GM20431 (cell line): ENCODE measurements at regions not wholly inside any gene's neighbourhood (a gene's known extent, or its start where the extent isn't known, plus 50 kb on each side); places are given as distances from the start of the nearest gene placed in this dataset.

Experiments used
- in situ Hi-C: fragments of 300-500 bp; cut with MseI, MboI; formaldehyde crosslinking; loops from one replicate; pipeline ENCODE4 v1.15.0; 2020; ENCODE audit warnings: low sequenced_read_pairs; ENCODE audit not compliant: unreplicated experiment

GRCh38 chr19:28021259-28022185, 1191.4 kb downstream of the UQCRFS1 start:
- in situ Hi-C loops: no loop called here

- in situ Hi-C loops: no loop called here
These were observed 1192.2 kb downstream of the UQCRFS1 start for GRCh38 chr19:28020619-28021258.

- in situ Hi-C loops: no loop called here
These were observed 1193.0 kb downstream of the UQCRFS1 start for GRCh38 chr19:28019901-28020300.

- in situ Hi-C loops: no loop called here
These were observed 1193.6 kb downstream of the UQCRFS1 start for GRCh38 chr19:28019371-28019770.

GRCh38 chr19:28018499-28018898, 1194.5 kb downstream of the UQCRFS1 start:
- in situ Hi-C loops: no loop called here

GRCh38 chr19:28014615-28015405, 1198.1 kb downstream of the UQCRFS1 start:
- in situ Hi-C loops: no loop called here

GRCh38 chr19:28012361-28012760, 1200.6 kb downstream of the UQCRFS1 start:
- in situ Hi-C loops: no loop called here

GRCh38 chr19:28010656-28011055, 1202.3 kb downstream of the UQCRFS1 start:
- in situ Hi-C loops: no loop called here

- in situ Hi-C loops: no loop called here
These were observed 1203.3 kb downstream of the UQCRFS1 start for GRCh38 chr19:28009696-28010095.

- in situ Hi-C loops: no loop called here
These were observed 1204.3 kb downstream of the UQCRFS1 start for GRCh38 chr19:28008695-28009094.

GRCh38 chr19:28003543-28003942, 1209.4 kb downstream of the UQCRFS1 start:
- in situ Hi-C loops: no loop called here

GRCh38 chr19:27997069-27997468, 1215.9 kb downstream of the UQCRFS1 start:
- in situ Hi-C loops: loop anchor here (25.0 kb wide), 1 partner anchor 715 kb away; no protein-coding TSS in a partner anchor

GRCh38 chr19:27993619-27994570, 1219.1 kb downstream of the UQCRFS1 start:
- in situ Hi-C loops: loop anchor here (25.0 kb wide), 1 partner anchor 718 kb away; no protein-coding TSS in a partner anchor

GRCh38 chr19:27986299-27986698, 1226.7 kb downstream of the UQCRFS1 start:
- in situ Hi-C loops: loop anchor here (25.0 kb wide), 1 partner anchor 726 kb away; no protein-coding TSS in a partner anchor

GRCh38 chr19:27975419-27976005, 1237.4 kb downstream of the UQCRFS1 start:
- in situ Hi-C loops: loop anchor here (25.0 kb wide), 1 partner anchor 737 kb away; no protein-coding TSS in a partner anchor

- in situ Hi-C loops: loop anchor here (25.0 kb wide), 1 partner anchor 338 kb away; no protein-coding TSS in a partner anchor
These were observed 1238.9 kb downstream of the UQCRFS1 start for GRCh38 chr19:27974082-27974513.

GRCh38 chr19:27972291-27973040, 1240.5 kb downstream of the UQCRFS1 start:
- in situ Hi-C loops: loop anchor here (25.0 kb wide), 1 partner anchor 340 kb away; no protein-coding TSS in a partner anchor

- in situ Hi-C loops: loop anchor here (25.0 kb wide), 1 partner anchor 340 kb away; no protein-coding TSS in a partner anchor
These were observed 1241.1 kb downstream of the UQCRFS1 start for GRCh38 chr19:27971869-27972268.
